GM19035 (cell line): ENCODE measurements at regions not wholly inside any gene's neighbourhood (a gene's known extent, or its start where the extent isn't known, plus 50 kb on each side); places are given as distances from the start of the nearest gene placed in this dataset.
"Not testable (repeated sequence)": the region's sequence is repeated elsewhere in the genome, so short reads cannot be mapped to it uniquely, and the experiment has no call there.

Source experiments
- ATAC-seq: cut with Tn5 transposase; IDR thresholded peaks from one replicate; pipeline ENCODE4 v1.9.1; 2021; ENCODE audit not compliant: unreplicated experiment

GRCh38 chr1:245062741-245063305, 92.0 kb upstream of the KIF26B start:
- no peak for ATAC-seq

GRCh38 chr1:245061808-245062207, 93.0 kb upstream of the KIF26B start:
- ATAC-seq, result not testable (repeated sequence)

GRCh38 chr1:245060684-245061374, 94.0 kb upstream of the KIF26B start:
- no peak for ATAC-seq

GRCh38 chr1:245059806-245060424, 94.9 kb upstream of the KIF26B start:
- no peak for ATAC-seq

GRCh38 chr1:245058882-245059281, 95.9 kb upstream of the KIF26B start:
- ATAC-seq, result no peak

- no peak for ATAC-seq
Observed at GRCh38 chr1:245058436-245058835, 96.3 kb upstream of the KIF26B start.

- ATAC-seq, result no peak
Observed at GRCh38 chr1:245056913-245057312, 97.9 kb upstream of the KIF26B start.

- not testable (repeated sequence) for ATAC-seq
Observed at GRCh38 chr1:245056296-245056695, 98.5 kb upstream of the KIF26B start.

GRCh38 chr1:245055752-245056151, 99.0 kb upstream of the KIF26B start:
- no peak for ATAC-seq

- no peak for ATAC-seq
Observed at GRCh38 chr1:245054507-245055270, 100.1 kb upstream of the KIF26B start.

- no peak for ATAC-seq
Observed at GRCh38 chr1:245054105-245054504, 100.7 kb upstream of the KIF26B start.

- no peak for ATAC-seq
Observed at GRCh38 chr1:245052258-245052657, 102.5 kb upstream of the KIF26B start.

GRCh38 chr1:245051349-245052221, 103.2 kb upstream of the KIF26B start:
- ATAC-seq, result no peak

- no peak for ATAC-seq
Observed at GRCh38 chr1:245046769-245047168, 108.0 kb upstream of the KIF26B start.

GRCh38 chr1:245046315-245046714, 108.5 kb upstream of the KIF26B start:
- no peak for ATAC-seq

- no peak for ATAC-seq
Observed at GRCh38 chr1:245045087-245045881, 109.5 kb upstream of the KIF26B start.

GRCh38 chr1:245043611-245043940, 111.2 kb upstream of the KIF26B start:
- no peak for ATAC-seq

- no peak for ATAC-seq
Observed at GRCh38 chr1:245041058-245041698, 113.6 kb upstream of the KIF26B start.

- ATAC-seq, result no peak
Observed at GRCh38 chr1:245039196-245039595, 115.6 kb upstream of the KIF26B start.

- ATAC-seq, result no peak
Observed at GRCh38 chr1:245036102-245036501, 118.7 kb upstream of the KIF26B start.
